Large intestine (tissue), 3 donors: ENCODE measurements at regions not wholly inside any gene's neighbourhood (a gene's known extent, or its start where the extent isn't known, plus 50 kb on each side); places are given as distances from the start of the nearest gene placed in this dataset.
A peak's percentile ranks its signal among the peaks of the same experiment; 100 is the strongest.

Source experiments
- DNase-seq, 2 donors: peaks; one replicate each; pipeline versions ENCODE4 v3.0.0 to v3.0.0-alpha.2; 2013
- H3K27ac ChIP-seq: one replicate; pipeline ENCODE4 v1.5.1; 2013; ENCODE audit warnings: low read length
- H3K27me3 ChIP-seq: 2 replicates; pipeline ENCODE4 v1.6.1; 2013; ENCODE audit warnings: low read length; ENCODE audit not compliant: control insufficient read depth, insufficient read depth
- H3K36me3 ChIP-seq: 2 replicates; pipeline ENCODE4 v1.6.1; 2013; ENCODE audit warnings: low read length; ENCODE audit not compliant: control insufficient read depth, insufficient read depth
- H3K4me1 ChIP-seq: one replicate; pipeline ENCODE4 v1.6.1; 2013; ENCODE audit warnings: low read length; ENCODE audit not compliant: control insufficient read depth, insufficient read depth
- H3K4me3 ChIP-seq: one replicate; pipeline ENCODE4 v1.5.1; 2013; ENCODE audit warnings: low read length
- H3K9me3 ChIP-seq: one replicate; pipeline ENCODE4 v1.6.1; 2013; ENCODE audit warnings: mild to moderate bottlenecking, low read depth, low read length, moderate library complexity; ENCODE audit not compliant: control insufficient read depth
- WGBS: methylation state at CpG from one replicate; pipeline ENCODE4 v1.1.5; 2013; ENCODE audit warnings: low lambda C conversion rate; ENCODE audit not compliant: insufficient coverage; 5-methylcytosine and 5-hydroxymethylcytosine counted together

- no peak for DNase-seq
- H3K27me3 ChIP-seq, result no peaks in the 10 kb centered on the region
- H3K36me3 ChIP-seq, result no peaks in the 10 kb centered on the region
Measured at GRCh38 chr10:126836009-126836408, 69.2 kb upstream of the DOCK1 start.

DNA sequence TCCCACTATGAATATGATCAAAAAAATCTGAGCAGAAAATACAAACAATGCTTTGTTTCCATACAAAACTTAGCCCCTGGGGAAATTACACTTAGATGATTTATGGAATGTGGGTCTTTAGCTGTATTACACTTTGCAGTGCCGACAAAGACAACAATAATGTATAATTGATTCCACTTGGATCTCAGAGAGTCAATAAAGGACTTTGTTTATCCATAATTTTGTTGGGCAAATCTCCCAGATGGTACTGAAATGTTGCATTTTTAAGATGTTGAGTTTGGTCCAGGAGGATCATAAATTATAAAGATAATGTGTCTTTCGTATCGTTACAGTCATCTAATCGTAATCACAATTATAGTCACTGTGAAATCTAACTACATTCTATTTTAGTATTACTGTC lies 66.9 kb upstream of the DOCK1 start:
- Histone ChIP-seq H3K9me3 (peaks cover 1% of the 10 kb centered on the region), H3K36me3 (no peaks in the 10 kb centered on the region), H3K4me3 (no peak overlapping the region), H3K27ac (no peak overlapping the region), H3K4me1 (peaks cover 25% of the 10 kb centered on the region), H3K27me3 (no peaks in the 10 kb centered on the region)
- WGBS, result 83% methylated on average over 2 of the region's 4 CpGs
- DNase-seq, result no peak

More at GRCh38 chr10:126836009-126836408, 69.2 kb upstream of the DOCK1 start:
- Histone ChIP-seq H3K4me3 (no peak overlapping the region), H3K9me3 (no peaks in the 10 kb centered on the region), H3K27ac (no peak overlapping the region), H3K4me1 (peaks cover 17% of the 10 kb centered on the region)
- WGBS, result no CpG with 5 or more reads among the region's 4 CpGs

GRCh38 chr10:126839094-126839761 lies 66.0 kb upstream of the DOCK1 start:
- peaks cover 30% of the 10 kb centered on the region for H3K4me1 ChIP-seq
- H3K27ac ChIP-seq, result peak overlapping the region; percentile 23
- peak; percentile 56 to 83 for DNase-seq
- H3K4me3 ChIP-seq, result no peak overlapping the region
- no CpG with 5 or more reads among the region's 11 CpGs for WGBS
- H3K36me3 ChIP-seq, result no peaks in the 10 kb centered on the region
- H3K9me3 ChIP-seq, result peaks cover 2% of the 10 kb centered on the region
- H3K27me3 ChIP-seq, result no peaks in the 10 kb centered on the region

GRCh38 chr10:126840576-126841135 lies 64.6 kb upstream of the DOCK1 start:
- Histone ChIP-seq H3K9me3 (peaks cover 2% of the 10 kb centered on the region), H3K27ac (peak overlapping the region; percentile 63), H3K27me3 (no peaks in the 10 kb centered on the region), H3K4me3 (no peak overlapping the region), H3K4me1 (peaks cover 30% of the 10 kb centered on the region), H3K36me3 (no peaks in the 10 kb centered on the region)
- WGBS, result 17% methylated on average over 1 of the region's 10 CpGs
- DNase-seq, result peak; percentile 32 to 77

DNA sequence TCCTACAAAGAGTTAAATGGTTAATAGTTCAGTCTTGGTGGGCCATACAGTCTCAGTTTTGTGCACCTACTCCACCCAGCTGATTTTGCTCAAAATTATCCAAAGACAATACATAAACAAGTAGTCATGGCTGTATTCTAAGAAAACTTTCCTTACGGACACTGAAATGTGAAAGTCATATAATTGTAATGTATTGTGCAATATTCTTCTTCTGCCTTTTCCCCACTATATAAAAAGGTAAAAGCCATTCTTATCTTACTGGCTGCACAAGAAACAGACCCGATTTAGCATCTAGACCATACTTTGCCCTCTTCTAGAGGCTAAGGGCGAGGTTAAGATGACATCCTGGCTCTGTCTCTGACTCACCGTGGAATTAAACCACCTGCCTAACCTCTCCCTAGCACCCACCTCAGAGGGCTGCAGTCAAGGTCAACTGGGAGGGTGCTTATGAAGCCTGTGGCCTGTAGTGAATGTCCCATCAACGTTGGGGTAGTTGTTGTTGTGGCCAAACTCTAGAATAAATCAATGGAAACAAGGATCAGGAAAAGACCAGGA lies 63.8 kb upstream of the DOCK1 start:
- Histone ChIP-seq H3K4me1 (peaks cover 30% of the 10 kb centered on the region), H3K36me3 (no peaks in the 10 kb centered on the region), H3K27me3 (no peaks in the 10 kb centered on the region), H3K4me3 (no peak overlapping the region), H3K27ac (peak overlapping the region; percentile 63), H3K9me3 (peaks cover 2% of the 10 kb centered on the region)
- no CpG with 5 or more reads among the region's 5 CpGs for WGBS
- DNase-seq, result peak; percentile 75 to 90

- Histone ChIP-seq H3K4me1 (peaks cover 30% of the 10 kb centered on the region), H3K4me3 (no peak overlapping the region), H3K9me3 (peaks cover 2% of the 10 kb centered on the region), H3K36me3 (no peaks in the 10 kb centered on the region), H3K27me3 (no peaks in the 10 kb centered on the region), H3K27ac (no peak overlapping the region)
- WGBS, result no CpG with 5 or more reads among the region's 4 CpGs
- no peak for DNase-seq
Measured at GRCh38 chr10:126842356-126842755, 62.9 kb upstream of the DOCK1 start.

- WGBS, result no CpG with 5 or more reads among the region's 10 CpGs
- Histone ChIP-seq H3K27ac (no peak overlapping the region), H3K36me3 (no peaks in the 10 kb centered on the region), H3K9me3 (peaks cover 2% of the 10 kb centered on the region), H3K4me1 (peaks cover 30% of the 10 kb centered on the region), H3K4me3 (no peak overlapping the region), H3K27me3 (no peaks in the 10 kb centered on the region)
- no peak for DNase-seq
Measured at GRCh38 chr10:126842836-126843235, 62.4 kb upstream of the DOCK1 start.

- Histone ChIP-seq H3K4me1 (peaks cover 30% of the 10 kb centered on the region), H3K4me3 (no peak overlapping the region), H3K9me3 (peaks cover 2% of the 10 kb centered on the region), H3K27ac (no peak overlapping the region), H3K27me3 (no peaks in the 10 kb centered on the region), H3K36me3 (no peaks in the 10 kb centered on the region)
- WGBS, result no CpG with 5 or more reads among the region's 8 CpGs
- DNase-seq, result peak; percentile 61 to 84
Measured at GRCh38 chr10:126843299-126843934, 61.8 kb upstream of the DOCK1 start.

DNA sequence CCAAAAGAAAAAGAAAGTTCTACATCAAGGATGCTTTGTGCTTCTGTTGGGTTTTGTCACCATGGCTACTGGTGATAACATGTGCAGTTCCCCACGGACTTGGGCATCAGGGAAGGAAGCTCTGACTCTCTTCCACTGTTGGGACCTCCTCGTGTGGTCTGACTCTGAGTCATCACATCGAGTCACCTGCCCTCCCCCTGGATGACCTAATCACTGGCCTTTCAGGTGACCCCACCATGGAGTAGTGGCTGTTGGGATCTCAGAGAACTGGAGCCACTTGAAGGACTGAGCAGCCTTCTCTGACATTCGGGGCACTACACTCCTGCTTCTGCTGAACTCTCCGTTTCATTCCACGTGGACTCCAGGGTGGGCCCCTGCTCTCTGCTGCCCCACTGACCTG lies 60.8 kb upstream of the DOCK1 start:
- peaks cover 28% of the 10 kb centered on the region for H3K4me1 ChIP-seq
- no peak overlapping the region for H3K27ac ChIP-seq
- H3K9me3 ChIP-seq, result peaks cover 2% of the 10 kb centered on the region
- H3K36me3 ChIP-seq, result no peaks in the 10 kb centered on the region
- no CpG with 5 or more reads among the region's 6 CpGs for WGBS
- no peaks in the 10 kb centered on the region for H3K27me3 ChIP-seq
- no peak overlapping the region for H3K4me3 ChIP-seq
- peak; percentile 53 to 75 for DNase-seq

- WGBS, result no CpG with 5 or more reads among the region's 9 CpGs
- peaks cover 2% of the 10 kb centered on the region for H3K9me3 ChIP-seq
Measured at GRCh38 chr10:126846469-126846868, 58.8 kb upstream of the DOCK1 start.

More at GRCh38 chr10:126846469-126846868, 58.8 kb upstream of the DOCK1 start:
- no peak for DNase-seq
- H3K4me3 ChIP-seq, result no peak overlapping the region
- peaks cover 10% of the 10 kb centered on the region for H3K4me1 ChIP-seq
- no peak overlapping the region for H3K27ac ChIP-seq
- H3K27me3 ChIP-seq, result no peaks in the 10 kb centered on the region
- no peaks in the 10 kb centered on the region for H3K36me3 ChIP-seq
